A549 (cell line): ENCODE measurements at regions not wholly inside any gene's neighbourhood (a gene's known extent, or its start where the extent isn't known, plus 50 kb on each side); places are given as distances from the start of the nearest gene placed in this dataset.

Experiments
- ATAC-seq, 2 experiments: fragments of 200-7000 bp in 1 of 2; fragments of >200 bp in 1 of 2; cut with Nextera tagmentation in 1 of 2; cut with Tn5 transposase in 1 of 2; 3 replicates each; pipeline versions ENCODE4 v1.8.0 to v1.9.1; 2018 to 2020; ENCODE audit warnings: mild to moderate bottlenecking in 1 of 2, moderate library complexity in 1 of 2
- CTCF ChIA-PET: fragments of 300-600 bp; sonication (Branson Sonifier 250); formaldehyde crosslinking; extraction: SDS; loops from one replicate; lab custom pipeline; 2021; ENCODE audit warnings: antibody characterized with exemption, inconsistent platforms; lab: Yijun Ruan, JAX
- POLR2A ChIA-PET: fragments of 350-600 bp; formaldehyde crosslinking; extraction: SDS; loops from one replicate; lab custom pipeline; 2021; ENCODE audit warnings: antibody characterized with exemption, inconsistent platforms; lab: Yijun Ruan, JAX
- DNase-seq, 2 experiments: peaks; one replicate each; pipeline versions ENCODE4 v3.0.0 to v3.0.0-alpha.2; 2011 to 2016; ENCODE audit warnings: low read depth in 1 of 2, low spot score in 1 of 2
- FAIRE-seq: peaks from 2 replicates; lab custom pipeline; 2011; peaks lifted over from hg19 to GRCh38; lab: Jason Lieb, UNC
- H3K27ac ChIP-seq, 2 experiments: fragments of >200 bp; sonication (Bioruptor Twin); formaldehyde crosslinking; 3 replicates each; pipeline ENCODE4 v1.5.1; 2016 to 2017
- H3K4me1 ChIP-seq: fragments of >200 bp; sonication (Bioruptor Twin); formaldehyde crosslinking; 3 replicates; pipeline ENCODE4 v1.6.1; 2016
- H3K4me2 ChIP-seq: fragments of >200 bp; sonication (Bioruptor Twin); formaldehyde crosslinking; 3 replicates; pipeline ENCODE4 v1.6.1; 2016
- H3K4me3 ChIP-seq: fragments of >200 bp; sonication (Bioruptor Twin); formaldehyde crosslinking; 3 replicates; pipeline ENCODE4 v1.5.1; 2016
- H3K9me3 ChIP-seq: fragments of >200 bp; sonication (Bioruptor Twin); formaldehyde crosslinking; 3 replicates; pipeline ENCODE4 v1.6.1; 2016
- ATOH8 ChIP-seq: fragments of 250-450 bp; sonication (Bioruptor Pico); IDR thresholded peaks from 2 replicates; pipeline ENCODE4 v1.5.0; 2020; ENCODE audit warnings: low read depth, mild to moderate bottlenecking, moderate library complexity
- BCL3 ChIP-seq: fragments of >200 bp; sonication (Bioruptor Twin); formaldehyde crosslinking; IDR thresholded peaks from 3 replicates; pipeline ENCODE4 v1.6.1; 2016
- BHLHE40 ChIP-seq: IDR thresholded peaks from 2 replicates; pipeline ENCODE4 v1.6.1; 2012; ENCODE audit warnings: low read depth, low read length, inconsistent platforms
- CBX2 ChIP-seq: fragments of 200-600 bp; sonication (generic); IDR thresholded peaks from 2 replicates; pipeline ENCODE4 v1.6.1; 2016; ENCODE audit warnings: low read depth, mild to moderate bottlenecking, borderline replicate concordance
- CBX8 ChIP-seq: fragments of 200-600 bp; sonication (generic); IDR thresholded peaks from 2 replicates; pipeline ENCODE4 v1.6.1; 2016
- CHD4 ChIP-seq: fragments of 200-600 bp; sonication (generic); IDR thresholded peaks from 2 replicates; pipeline ENCODE4 v1.6.1; 2016; ENCODE audit warnings: antibody characterized with exemption, mild to moderate bottlenecking, borderline replicate concordance
- EHF ChIP-seq: fragments of 250-450 bp; sonication (Bioruptor Pico); IDR thresholded peaks from 2 replicates; pipeline ENCODE4 v1.5.0; 2020; ENCODE audit warnings: mild to moderate bottlenecking
- ELK1 ChIP-seq: fragments of 150-350 bp; IDR thresholded peaks from 2 replicates; pipeline ENCODE4 v1.6.1; 2014; ENCODE audit warnings: low read depth, mild to moderate bottlenecking, low read length
- EP300 ChIP-seq, 2 experiments: fragments of >200 bp; sonication (Bioruptor Twin); formaldehyde crosslinking; IDR thresholded peaks; 2 replicates in 1 of 2; 3 replicates in 1 of 2; pipeline ENCODE4 v1.6.1; 2016 to 2017
- ESRRA ChIP-seq: fragments of 150-350 bp; IDR thresholded peaks from 2 replicates; pipeline ENCODE4 v1.6.1; 2014; ENCODE audit warnings: mild to moderate bottlenecking, low read length, borderline replicate concordance
- FOSB ChIP-seq: fragments of 250-450 bp; sonication (Bioruptor Pico); IDR thresholded peaks from 2 replicates; pipeline ENCODE4 v1.5.0; 2020; ENCODE audit warnings: mild to moderate bottlenecking, moderate library complexity
- FOXS1 ChIP-seq: fragments of 250-450 bp; sonication (Bioruptor Pico); IDR thresholded peaks from 2 replicates; pipeline ENCODE4 v1.5.0; 2020; ENCODE audit warnings: mild to moderate bottlenecking, moderate library complexity
- HDAC2 ChIP-seq: fragments of 200-600 bp; sonication (generic); IDR thresholded peaks from 2 replicates; pipeline ENCODE4 v1.6.1; 2016
- HES2 ChIP-seq: fragments of >200 bp; sonication (Bioruptor Twin); formaldehyde crosslinking; IDR thresholded peaks from 2 replicates; pipeline ENCODE4 v1.6.1; 2016
- HOXB13 ChIP-seq: fragments of 250-450 bp; sonication (Bioruptor Pico); IDR thresholded peaks from 2 replicates; pipeline ENCODE4 v1.5.0; 2020; ENCODE audit warnings: low read depth, mild to moderate bottlenecking, moderate library complexity
- HOXB5 ChIP-seq: fragments of 250-450 bp; sonication (Bioruptor Pico); IDR thresholded peaks from 2 replicates; pipeline ENCODE4 v1.5.0; 2020; ENCODE audit warnings: mild to moderate bottlenecking, moderate library complexity
- JUNB ChIP-seq: fragments of >200 bp; sonication (Bioruptor Twin); formaldehyde crosslinking; IDR thresholded peaks from 2 replicates; pipeline ENCODE4 v1.6.1; 2016
- MAZ ChIP-seq: fragments of 150-350 bp; IDR thresholded peaks from 2 replicates; pipeline ENCODE4 v1.6.1; 2014; ENCODE audit warnings: antibody characterized with exemption, low read depth, low read length, borderline replicate concordance
- NR3C1 ChIP-seq: fragments of >200 bp; sonication (Bioruptor Twin); formaldehyde crosslinking; IDR thresholded peaks from 3 replicates; pipeline ENCODE4 v1.6.1; 2017
- PHF8 ChIP-seq: fragments of 200-600 bp; sonication (generic); IDR thresholded peaks from 2 replicates; pipeline ENCODE4 v1.6.1; 2016; ENCODE audit warnings: low read depth, mild to moderate bottlenecking, antibody characterized with exemption, moderate library complexity, borderline replicate concordance
- POLR2AphosphoS2 ChIP-seq: conservative IDR thresholded peaks from 2 replicates; pipeline ENCODE4 v1.6.1; 2012; ENCODE audit warnings: low read length, improper control_type of control experiment, inconsistent platforms
- RAD21 ChIP-seq, 2 experiments: fragments of >200 bp in 1 of 2; sonication (Bioruptor Twin) in 1 of 2; formaldehyde crosslinking in 1 of 2; IDR thresholded peaks in 1 of 2; conservative IDR thresholded peaks in 1 of 2; 2 replicates in 1 of 2; 3 replicates in 1 of 2; pipeline ENCODE4 v1.6.1; 2012 to 2018; ENCODE audit warnings: inconsistent platforms in 1 of 2
- RARB ChIP-seq: fragments of 250-450 bp; sonication (Bioruptor Pico); IDR thresholded peaks from 2 replicates; pipeline ENCODE4 v1.8.0; 2021; ENCODE audit warnings: mild to moderate bottlenecking, moderate library complexity
- RNF2 ChIP-seq: fragments of 200-600 bp; sonication (generic); IDR thresholded peaks from 2 replicates; pipeline ENCODE4 v1.6.1; 2016; ENCODE audit warnings: low read depth, mild to moderate bottlenecking, antibody characterized with exemption, moderate library complexity, borderline replicate concordance
- TFCP2L1 ChIP-seq: fragments of 250-450 bp; sonication (Bioruptor Pico); IDR thresholded peaks from 2 replicates; pipeline ENCODE4 v1.5.0; 2021; ENCODE audit warnings: mild to moderate bottlenecking
- TP53 ChIP-seq: fragments of 250-450 bp; sonication (Bioruptor Pico); IDR thresholded peaks from 2 replicates; pipeline ENCODE4 v1.5.0; 2021; ENCODE audit warnings: mild to moderate bottlenecking, moderate library complexity
- ZFP36 ChIP-seq: fragments of 450-650 bp; IDR thresholded peaks from 2 replicates; pipeline ENCODE4 v1.6.1; 2014; ENCODE audit warnings: borderline replicate concordance; ENCODE audit not compliant: partially characterized antibody
- WGBS: methylation state at CpG from one replicate; pipeline ENCODE4 v1.1.6; 2017; ENCODE audit errors: missing lambda C conversion rate; 5-methylcytosine and 5-hydroxymethylcytosine counted together

GRCh38 chr2:216920937-216921456 lies 61.1 kb upstream of the TNP1 start:
- DNase-seq (no peak), FAIRE-seq (no peak)
- 86% methylated on average over 7 of the region's 10 CpGs for WGBS

GRCh38 chr2:216920143-216920876 lies 60.4 kb upstream of the TNP1 start:
- Histone ChIP-seq H3K4me2 (no peak overlapping the region), H3K9me3 (no peaks in the 10 kb centered on the region), H3K4me3 (no peak overlapping the region), H3K27ac (no peak overlapping the region), H3K4me1 (peaks cover 15% of the 10 kb centered on the region; the same call in 2 of the 3 replicates)
- FAIRE-seq (no peak), ATAC-seq (no peak), DNase-seq (no peak)
- no peak for TF ChIP-seq EHF (CRISPR knock-in tag)
- TF ChIP-seq ESRRA: no peak
- no peak for TF ChIP-seq NR3C1
- TF ChIP-seq HOXB5: no peak
- TF ChIP-seq HDAC2: no peak
- TF ChIP-seq FOSB (CRISPR knock-in tag): no peak
- TF ChIP-seq POLR2AphosphoS2: no peak
- no peak for TF ChIP-seq HOXB13 (CRISPR knock-in tag)
- no peak for TF ChIP-seq PHF8
- no peak for TF ChIP-seq JUNB
- TF ChIP-seq CBX8: no peak
- TF ChIP-seq CHD4: no peak
- no peak for TF ChIP-seq RARB
- TF ChIP-seq MAZ: no peak
- TF ChIP-seq TFCP2L1: no peak
- no peak for TF ChIP-seq RAD21 (conservative IDR thresholded peaks at IDR 0.05 in 1 of 2, IDR thresholded peaks at IDR 0.05 in 1 of 2)
- no peak for TF ChIP-seq FOXS1
- TF ChIP-seq ZFP36: no peak
- no peak for TF ChIP-seq BHLHE40
- POLR2A ChIA-PET: no interaction called here
- CTCF ChIA-PET: interaction anchor here (0.9 kb wide), 1 partner anchor 793 kb away, joined by 3 read pairs; no protein-coding TSS in a partner anchor
- 66% methylated on average over 8 of the region's 8 CpGs for WGBS

More at GRCh38 chr2:216920937-216921456, 61.1 kb upstream of the TNP1 start:
- no peak overlapping the region for H3K4me2 ChIP-seq
- no peak for ATAC-seq
- TF ChIP-seq RNF2 (no peak), ELK1 (no peak), ATOH8 (CRISPR knock-in tag) (no peak), HES2 (no peak), EP300 (IDR thresholded peaks at IDR 0.05) (no peak), RARB (no peak), CBX2 (no peak), BCL3 (no peak), TP53 (CRISPR knock-in tag) (no peak)
- H3K27ac ChIP-seq: no peak overlapping the region
- H3K9me3 ChIP-seq: no peaks in the 10 kb centered on the region
- ChIA-PET POLR2A (no interaction called here), CTCF (no interaction called here)
- no peak overlapping the region for H3K4me3 ChIP-seq
- H3K4me1 ChIP-seq: peaks cover 15% of the 10 kb centered on the region; the same call in 2 of the 3 replicates
